ENCODE measurements at regions not wholly inside any gene's neighbourhood (a gene's known extent, or its start where the extent isn't known, plus 50 kb on each side); places are given as distances from the start of the nearest gene placed in this dataset.

DNA sequence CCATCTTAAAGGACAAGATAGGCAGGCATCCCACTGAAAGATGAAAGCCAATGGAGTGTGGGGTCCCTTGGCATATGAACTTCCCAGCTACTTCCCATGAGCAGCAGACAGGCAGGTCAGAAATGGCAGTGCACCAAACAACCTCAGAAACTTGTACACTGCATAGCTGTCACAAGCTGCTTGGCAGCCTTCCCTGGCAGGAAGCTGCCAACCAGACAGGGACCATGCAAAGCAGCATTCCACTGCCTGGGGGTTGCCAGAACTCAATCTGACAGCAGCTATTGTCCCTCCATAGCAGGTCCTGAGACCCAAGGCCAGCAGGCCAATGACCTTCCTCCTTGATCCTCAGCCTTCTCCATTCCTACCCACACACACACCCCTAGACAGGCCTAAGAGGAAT, 139.5 kb downstream of the PLCE1 start:
- TF ChIP-seq, protein P1, sequence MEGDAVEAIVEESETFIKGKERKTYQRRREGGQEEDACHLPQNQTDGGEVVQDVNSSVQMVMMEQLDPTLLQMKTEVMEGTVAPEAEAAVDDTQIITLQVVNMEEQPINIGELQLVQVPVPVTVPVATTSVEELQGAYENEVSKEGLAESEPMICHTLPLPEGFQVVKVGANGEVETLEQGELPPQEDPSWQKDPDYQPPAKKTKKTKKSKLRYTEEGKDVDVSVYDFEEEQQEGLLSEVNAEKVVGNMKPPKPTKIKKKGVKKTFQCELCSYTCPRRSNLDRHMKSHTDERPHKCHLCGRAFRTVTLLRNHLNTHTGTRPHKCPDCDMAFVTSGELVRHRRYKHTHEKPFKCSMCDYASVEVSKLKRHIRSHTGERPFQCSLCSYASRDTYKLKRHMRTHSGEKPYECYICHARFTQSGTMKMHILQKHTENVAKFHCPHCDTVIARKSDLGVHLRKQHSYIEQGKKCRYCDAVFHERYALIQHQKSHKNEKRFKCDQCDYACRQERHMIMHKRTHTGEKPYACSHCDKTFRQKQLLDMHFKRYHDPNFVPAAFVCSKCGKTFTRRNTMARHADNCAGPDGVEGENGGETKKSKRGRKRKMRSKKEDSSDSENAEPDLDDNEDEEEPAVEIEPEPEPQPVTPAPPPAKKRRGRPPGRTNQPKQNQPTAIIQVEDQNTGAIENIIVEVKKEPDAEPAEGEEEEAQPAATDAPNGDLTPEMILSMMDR (IDR thresholded peaks at IDR 0.05; ENCODE audit: low read length), result no peak
- no peak for TF ChIP-seq EZH2phosphoT487 (IDR thresholded peaks at IDR 0.05; ENCODE audit: low read length)
